GM12865 (cell line): ENCODE measurements at regions not wholly inside any gene's neighbourhood (a gene's known extent, or its start where the extent isn't known, plus 50 kb on each side); places are given as distances from the start of the nearest gene placed in this dataset.

Experiments
- DNase-seq: peaks from one replicate; pipeline ENCODE4 v3.0.0; 2010; ENCODE audit warnings: low read depth
- H3K4me3 ChIP-seq: 2 replicates; pipeline ENCODE4 v1.5.1; 2011; ENCODE audit warnings: mild to moderate bottlenecking, low read depth, low read length, control low read depth
- CTCF ChIP-seq: IDR thresholded peaks from 2 replicates; pipeline ENCODE4 v1.5.1; 2011; ENCODE audit warnings: low read length, control low read depth, low read depth, inconsistent platforms; ENCODE audit not compliant: insufficient read depth; ENCODE audit errors: missing control alignments

GRCh38 chr2:146997945-146998344 lies 846.9 kb upstream of the ACVR2A start:
- H3K4me3 ChIP-seq = no peak overlapping the region
- no peak for TF ChIP-seq CTCF
- DNase-seq = no peak

- DNase-seq = no peak
- no peak for TF ChIP-seq CTCF
- no peak overlapping the region for H3K4me3 ChIP-seq
Measured at GRCh38 chr2:146997488-146997887, 847.3 kb upstream of the ACVR2A start.

GRCh38 chr2:146994246-146994645 lies 850.6 kb upstream of the ACVR2A start:
- H3K4me3 ChIP-seq = no peak overlapping the region
- TF ChIP-seq CTCF = no peak
- DNase-seq = no peak

GRCh38 chr2:146992466-146992865 lies 852.4 kb upstream of the ACVR2A start:
- DNase-seq = no peak
- H3K4me3 ChIP-seq = no peak overlapping the region
- TF ChIP-seq CTCF = no peak

- H3K4me3 ChIP-seq = no peak overlapping the region
- DNase-seq = no peak
- TF ChIP-seq CTCF = no peak
Measured at GRCh38 chr2:146992057-146992456, 852.8 kb upstream of the ACVR2A start.

- no peak overlapping the region for H3K4me3 ChIP-seq
- TF ChIP-seq CTCF = no peak
- DNase-seq = no peak
Measured at GRCh38 chr2:146990311-146991054, 854.3 kb upstream of the ACVR2A start.

- no peak overlapping the region for H3K4me3 ChIP-seq
- DNase-seq = no peak
- TF ChIP-seq CTCF = no peak
Measured at GRCh38 chr2:146989741-146990140, 855.1 kb upstream of the ACVR2A start.
